ENCODE measurements at regions not wholly inside any gene's neighbourhood (a gene's known extent, or its start where the extent isn't known, plus 50 kb on each side); places are given as distances from the start of the nearest gene placed in this dataset.

DNA sequence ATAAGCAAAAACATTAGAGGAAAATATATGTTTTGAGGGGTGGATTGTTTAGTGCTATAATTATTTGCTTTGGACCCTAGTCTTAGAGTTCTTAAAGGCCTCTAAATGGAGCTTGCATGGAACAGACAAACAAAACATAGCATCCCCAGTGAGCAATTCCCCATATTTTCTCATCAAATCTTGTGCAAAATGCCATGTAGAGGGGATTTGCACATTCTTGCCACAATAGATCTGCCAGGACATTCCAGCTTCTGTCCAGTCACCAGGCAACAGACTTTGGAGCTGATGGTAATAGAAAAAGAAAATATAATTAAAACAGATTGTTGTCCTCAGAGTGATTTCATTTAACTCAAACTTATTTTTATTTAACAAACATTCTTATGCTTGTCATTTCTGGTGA, 360.3 kb upstream of the PDGFD start:
- ChIA-PET POLR2A (no interaction called here), CTCF (no interaction called here)
- TF ChIP-seq, protein P1, sequence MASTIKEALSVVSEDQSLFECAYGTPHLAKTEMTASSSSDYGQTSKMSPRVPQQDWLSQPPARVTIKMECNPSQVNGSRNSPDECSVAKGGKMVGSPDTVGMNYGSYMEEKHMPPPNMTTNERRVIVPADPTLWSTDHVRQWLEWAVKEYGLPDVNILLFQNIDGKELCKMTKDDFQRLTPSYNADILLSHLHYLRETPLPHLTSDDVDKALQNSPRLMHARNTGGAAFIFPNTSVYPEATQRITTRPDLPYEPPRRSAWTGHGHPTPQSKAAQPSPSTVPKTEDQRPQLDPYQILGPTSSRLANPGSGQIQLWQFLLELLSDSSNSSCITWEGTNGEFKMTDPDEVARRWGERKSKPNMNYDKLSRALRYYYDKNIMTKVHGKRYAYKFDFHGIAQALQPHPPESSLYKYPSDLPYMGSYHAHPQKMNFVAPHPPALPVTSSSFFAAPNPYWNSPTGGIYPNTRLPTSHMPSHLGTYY (CRISPR knock-in tag; IDR thresholded peaks at IDR 0.05) = no peak
- TF ChIP-seq TCF7 (CRISPR knock-in tag; IDR thresholded peaks at IDR 0.05; ENCODE audit: low read depth) (no peak), ZNF396 (CRISPR knock-in tag; IDR thresholded peaks at IDR 0.05; ENCODE audit: borderline replicate concordance) (no peak), KAT7 (CRISPR knock-in tag; IDR thresholded peaks at IDR 0.05; ENCODE audit: borderline replicate concordance) (no peak), ZBTB21 (CRISPR knock-in tag; IDR thresholded peaks at IDR 0.05; ENCODE audit: borderline replicate concordance) (no peak), NR1H2 (CRISPR knock-in tag; IDR thresholded peaks at IDR 0.05) (no peak), TEAD1 (CRISPR knock-in tag; IDR thresholded peaks at IDR 0.05) (no peak), ETV6 (CRISPR knock-in tag; IDR thresholded peaks at IDR 0.05) (no peak), ZNF416 (CRISPR knock-in tag; IDR thresholded peaks at IDR 0.05) (no peak)
- TF ChIP-seq, protein P2, sequence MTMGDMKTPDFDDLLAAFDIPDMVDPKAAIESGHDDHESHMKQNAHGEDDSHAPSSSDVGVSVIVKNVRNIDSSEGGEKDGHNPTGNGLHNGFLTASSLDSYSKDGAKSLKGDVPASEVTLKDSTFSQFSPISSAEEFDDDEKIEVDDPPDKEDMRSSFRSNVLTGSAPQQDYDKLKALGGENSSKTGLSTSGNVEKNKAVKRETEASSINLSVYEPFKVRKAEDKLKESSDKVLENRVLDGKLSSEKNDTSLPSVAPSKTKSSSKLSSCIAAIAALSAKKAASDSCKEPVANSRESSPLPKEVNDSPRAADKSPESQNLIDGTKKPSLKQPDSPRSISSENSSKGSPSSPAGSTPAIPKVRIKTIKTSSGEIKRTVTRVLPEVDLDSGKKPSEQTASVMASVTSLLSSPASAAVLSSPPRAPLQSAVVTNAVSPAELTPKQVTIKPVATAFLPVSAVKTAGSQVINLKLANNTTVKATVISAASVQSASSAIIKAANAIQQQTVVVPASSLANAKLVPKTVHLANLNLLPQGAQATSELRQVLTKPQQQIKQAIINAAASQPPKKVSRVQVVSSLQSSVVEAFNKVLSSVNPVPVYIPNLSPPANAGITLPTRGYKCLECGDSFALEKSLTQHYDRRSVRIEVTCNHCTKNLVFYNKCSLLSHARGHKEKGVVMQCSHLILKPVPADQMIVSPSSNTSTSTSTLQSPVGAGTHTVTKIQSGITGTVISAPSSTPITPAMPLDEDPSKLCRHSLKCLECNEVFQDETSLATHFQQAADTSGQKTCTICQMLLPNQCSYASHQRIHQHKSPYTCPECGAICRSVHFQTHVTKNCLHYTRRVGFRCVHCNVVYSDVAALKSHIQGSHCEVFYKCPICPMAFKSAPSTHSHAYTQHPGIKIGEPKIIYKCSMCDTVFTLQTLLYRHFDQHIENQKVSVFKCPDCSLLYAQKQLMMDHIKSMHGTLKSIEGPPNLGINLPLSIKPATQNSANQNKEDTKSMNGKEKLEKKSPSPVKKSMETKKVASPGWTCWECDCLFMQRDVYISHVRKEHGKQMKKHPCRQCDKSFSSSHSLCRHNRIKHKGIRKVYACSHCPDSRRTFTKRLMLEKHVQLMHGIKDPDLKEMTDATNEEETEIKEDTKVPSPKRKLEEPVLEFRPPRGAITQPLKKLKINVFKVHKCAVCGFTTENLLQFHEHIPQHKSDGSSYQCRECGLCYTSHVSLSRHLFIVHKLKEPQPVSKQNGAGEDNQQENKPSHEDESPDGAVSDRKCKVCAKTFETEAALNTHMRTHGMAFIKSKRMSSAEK (CRISPR knock-in tag; IDR thresholded peaks at IDR 0.05; ENCODE audit: borderline replicate concordance) = no peak
- TF ChIP-seq, protein P3, sequence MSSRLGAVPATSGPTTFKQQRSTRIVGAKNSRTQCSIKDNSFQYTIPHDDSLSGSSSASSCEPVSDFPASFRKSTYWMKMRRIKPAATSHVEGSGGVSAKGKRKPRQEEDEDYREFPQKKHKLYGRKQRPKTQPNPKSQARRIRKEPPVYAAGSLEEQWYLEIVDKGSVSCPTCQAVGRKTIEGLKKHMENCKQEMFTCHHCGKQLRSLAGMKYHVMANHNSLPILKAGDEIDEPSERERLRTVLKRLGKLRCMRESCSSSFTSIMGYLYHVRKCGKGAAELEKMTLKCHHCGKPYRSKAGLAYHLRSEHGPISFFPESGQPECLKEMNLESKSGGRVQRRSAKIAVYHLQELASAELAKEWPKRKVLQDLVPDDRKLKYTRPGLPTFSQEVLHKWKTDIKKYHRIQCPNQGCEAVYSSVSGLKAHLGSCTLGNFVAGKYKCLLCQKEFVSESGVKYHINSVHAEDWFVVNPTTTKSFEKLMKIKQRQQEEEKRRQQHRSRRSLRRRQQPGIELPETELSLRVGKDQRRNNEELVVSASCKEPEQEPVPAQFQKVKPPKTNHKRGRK (CRISPR knock-in tag; IDR thresholded peaks at IDR 0.05; ENCODE audit: borderline replicate concordance) = no peak
- DNase-seq (ENCODE audit: low spot score) (no peak), ATAC-seq (no peak)
- Mint-ChIP-seq H3K27me3 (ENCODE audit: low read depth) (no peaks in the 10 kb centered on the region), H3K9me3 (peaks cover 5% of the 10 kb centered on the region), H3K4me1 (0 out of 2 replicates have a peak, but pooled peaks cover 4% of the 10 kb centered on the region), H3K27ac (no peak overlapping the region), H3K4me3 (no peak overlapping the region), H3K36me3 (no peaks in the 10 kb centered on the region)

DNA sequence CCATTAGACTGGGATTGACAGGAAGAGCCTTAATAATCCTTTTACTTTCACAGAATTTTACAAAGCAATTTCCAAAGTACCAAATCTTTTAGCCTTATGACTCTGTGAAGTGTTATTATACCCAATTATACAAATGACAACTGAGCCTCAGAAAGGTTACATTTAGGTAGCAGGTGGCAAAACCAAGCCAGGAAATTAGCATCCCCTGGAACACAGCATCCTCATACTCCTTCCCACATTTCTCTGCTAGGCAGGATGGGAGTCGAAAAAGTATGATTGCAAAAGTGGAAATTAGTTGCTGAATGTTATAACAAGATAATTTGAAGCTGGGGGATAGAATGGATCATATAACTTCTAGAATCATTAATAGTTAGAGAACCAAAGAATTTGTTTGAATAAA, 359.7 kb upstream of the PDGFD start:
- 0 out of 2 replicates have a peak, but pooled peaks cover 4% of the 10 kb centered on the region for H3K4me1 Mint-ChIP-seq
- H3K9me3 Mint-ChIP-seq = peaks cover 7% of the 10 kb centered on the region
- no peak for ATAC-seq
- H3K27ac Mint-ChIP-seq = no peak overlapping the region
- POLR2A ChIA-PET = no interaction called here
- H3K27me3 Mint-ChIP-seq (ENCODE audit: low read depth) = no peaks in the 10 kb centered on the region
- no peaks in the 10 kb centered on the region for H3K36me3 Mint-ChIP-seq
- CTCF ChIA-PET = no interaction called here
- H3K4me3 Mint-ChIP-seq = no peak overlapping the region
- DNase-seq (ENCODE audit: low spot score) = no peak
- TF ChIP-seq, protein P4, sequence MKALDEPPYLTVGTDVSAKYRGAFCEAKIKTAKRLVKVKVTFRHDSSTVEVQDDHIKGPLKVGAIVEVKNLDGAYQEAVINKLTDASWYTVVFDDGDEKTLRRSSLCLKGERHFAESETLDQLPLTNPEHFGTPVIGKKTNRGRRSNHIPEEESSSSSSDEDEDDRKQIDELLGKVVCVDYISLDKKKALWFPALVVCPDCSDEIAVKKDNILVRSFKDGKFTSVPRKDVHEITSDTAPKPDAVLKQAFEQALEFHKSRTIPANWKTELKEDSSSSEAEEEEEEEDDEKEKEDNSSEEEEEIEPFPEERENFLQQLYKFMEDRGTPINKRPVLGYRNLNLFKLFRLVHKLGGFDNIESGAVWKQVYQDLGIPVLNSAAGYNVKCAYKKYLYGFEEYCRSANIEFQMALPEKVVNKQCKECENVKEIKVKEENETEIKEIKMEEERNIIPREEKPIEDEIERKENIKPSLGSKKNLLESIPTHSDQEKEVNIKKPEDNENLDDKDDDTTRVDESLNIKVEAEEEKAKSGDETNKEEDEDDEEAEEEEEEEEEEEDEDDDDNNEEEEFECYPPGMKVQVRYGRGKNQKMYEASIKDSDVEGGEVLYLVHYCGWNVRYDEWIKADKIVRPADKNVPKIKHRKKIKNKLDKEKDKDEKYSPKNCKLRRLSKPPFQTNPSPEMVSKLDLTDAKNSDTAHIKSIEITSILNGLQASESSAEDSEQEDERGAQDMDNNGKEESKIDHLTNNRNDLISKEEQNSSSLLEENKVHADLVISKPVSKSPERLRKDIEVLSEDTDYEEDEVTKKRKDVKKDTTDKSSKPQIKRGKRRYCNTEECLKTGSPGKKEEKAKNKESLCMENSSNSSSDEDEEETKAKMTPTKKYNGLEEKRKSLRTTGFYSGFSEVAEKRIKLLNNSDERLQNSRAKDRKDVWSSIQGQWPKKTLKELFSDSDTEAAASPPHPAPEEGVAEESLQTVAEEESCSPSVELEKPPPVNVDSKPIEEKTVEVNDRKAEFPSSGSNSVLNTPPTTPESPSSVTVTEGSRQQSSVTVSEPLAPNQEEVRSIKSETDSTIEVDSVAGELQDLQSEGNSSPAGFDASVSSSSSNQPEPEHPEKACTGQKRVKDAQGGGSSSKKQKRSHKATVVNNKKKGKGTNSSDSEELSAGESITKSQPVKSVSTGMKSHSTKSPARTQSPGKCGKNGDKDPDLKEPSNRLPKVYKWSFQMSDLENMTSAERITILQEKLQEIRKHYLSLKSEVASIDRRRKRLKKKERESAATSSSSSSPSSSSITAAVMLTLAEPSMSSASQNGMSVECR (CRISPR knock-in tag; IDR thresholded peaks at IDR 0.05; ENCODE audit: borderline replicate concordance) = no peak
- no peak for TF ChIP-seq TCF7 (CRISPR knock-in tag; IDR thresholded peaks at IDR 0.05; ENCODE audit: low read depth)
- TF ChIP-seq NFATC4 (CRISPR knock-in tag; IDR thresholded peaks at IDR 0.05) = no peak
- no peak for TF ChIP-seq ZNF671 (CRISPR knock-in tag; IDR thresholded peaks at IDR 0.05)
- TF ChIP-seq, protein P5, sequence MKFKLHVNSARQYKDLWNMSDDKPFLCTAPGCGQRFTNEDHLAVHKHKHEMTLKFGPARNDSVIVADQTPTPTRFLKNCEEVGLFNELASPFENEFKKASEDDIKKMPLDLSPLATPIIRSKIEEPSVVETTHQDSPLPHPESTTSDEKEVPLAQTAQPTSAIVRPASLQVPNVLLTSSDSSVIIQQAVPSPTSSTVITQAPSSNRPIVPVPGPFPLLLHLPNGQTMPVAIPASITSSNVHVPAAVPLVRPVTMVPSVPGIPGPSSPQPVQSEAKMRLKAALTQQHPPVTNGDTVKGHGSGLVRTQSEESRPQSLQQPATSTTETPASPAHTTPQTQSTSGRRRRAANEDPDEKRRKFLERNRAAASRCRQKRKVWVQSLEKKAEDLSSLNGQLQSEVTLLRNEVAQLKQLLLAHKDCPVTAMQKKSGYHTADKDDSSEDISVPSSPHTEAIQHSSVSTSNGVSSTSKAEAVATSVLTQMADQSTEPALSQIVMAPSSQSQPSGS (CRISPR knock-in tag; IDR thresholded peaks at IDR 0.05; ENCODE audit: borderline replicate concordance, low read depth) = no peak
- no peak for TF ChIP-seq ZNF219 (CRISPR knock-in tag; IDR thresholded peaks at IDR 0.05; ENCODE audit: borderline replicate concordance)
- no peak for TF ChIP-seq TEAD1 (CRISPR knock-in tag; IDR thresholded peaks at IDR 0.05)
- TF ChIP-seq, protein P1 (CRISPR knock-in tag; IDR thresholded peaks at IDR 0.05) = no peak
- no peak for TF ChIP-seq ZNF317 (CRISPR knock-in tag; IDR thresholded peaks at IDR 0.05; ENCODE audit: borderline replicate concordance, low read depth)
- TF ChIP-seq ELF4 (CRISPR knock-in tag; IDR thresholded peaks at IDR 0.05; ENCODE audit: low read depth) = no peak
- TF ChIP-seq SOX15 (CRISPR knock-in tag; IDR thresholded peaks at IDR 0.05) = no peak
- no peak for TF ChIP-seq GABPB1 (CRISPR knock-in tag; IDR thresholded peaks at IDR 0.05)
